ENCODE measurements at regions not wholly inside any gene's neighbourhood (a gene's known extent, or its start where the extent isn't known, plus 50 kb on each side); places are given as distances from the start of the nearest gene placed in this dataset.

DNA sequence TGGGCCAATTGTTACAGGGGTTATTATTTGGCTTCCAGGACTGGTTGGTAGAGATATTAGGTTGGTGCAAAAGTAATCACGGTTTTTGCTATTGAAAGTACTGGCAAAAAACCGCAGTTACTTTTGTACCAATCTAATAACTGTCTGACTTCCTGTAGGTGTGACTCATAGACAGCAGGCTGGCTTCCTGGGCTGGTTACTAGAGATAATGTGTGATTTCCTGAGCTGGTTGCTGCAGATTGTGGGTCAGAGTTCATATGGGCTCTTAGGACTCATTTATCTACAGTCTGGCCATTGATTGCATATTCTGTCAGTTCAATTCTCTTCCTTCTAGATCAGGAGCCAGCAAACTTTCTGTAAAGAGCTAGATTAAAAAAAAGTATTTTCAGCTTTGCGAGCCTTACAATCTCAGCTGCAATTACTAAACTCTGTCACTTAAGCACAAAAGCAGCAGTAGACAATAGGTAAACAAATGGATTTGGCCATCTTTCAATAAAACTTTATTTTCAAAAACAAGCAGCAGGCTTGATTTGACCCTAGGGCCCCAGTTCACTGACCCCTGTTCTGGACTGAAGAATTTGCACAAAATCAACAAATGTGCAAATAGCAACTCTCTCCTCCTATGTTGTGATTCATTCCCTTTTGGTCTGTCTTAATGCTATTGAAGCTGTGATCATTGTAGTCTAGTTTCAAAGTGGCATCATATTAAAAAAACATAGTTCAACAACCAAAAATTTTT is 50.8 kb upstream of the BOD1L1 start:
- TF ChIP-seq, protein P1, sequence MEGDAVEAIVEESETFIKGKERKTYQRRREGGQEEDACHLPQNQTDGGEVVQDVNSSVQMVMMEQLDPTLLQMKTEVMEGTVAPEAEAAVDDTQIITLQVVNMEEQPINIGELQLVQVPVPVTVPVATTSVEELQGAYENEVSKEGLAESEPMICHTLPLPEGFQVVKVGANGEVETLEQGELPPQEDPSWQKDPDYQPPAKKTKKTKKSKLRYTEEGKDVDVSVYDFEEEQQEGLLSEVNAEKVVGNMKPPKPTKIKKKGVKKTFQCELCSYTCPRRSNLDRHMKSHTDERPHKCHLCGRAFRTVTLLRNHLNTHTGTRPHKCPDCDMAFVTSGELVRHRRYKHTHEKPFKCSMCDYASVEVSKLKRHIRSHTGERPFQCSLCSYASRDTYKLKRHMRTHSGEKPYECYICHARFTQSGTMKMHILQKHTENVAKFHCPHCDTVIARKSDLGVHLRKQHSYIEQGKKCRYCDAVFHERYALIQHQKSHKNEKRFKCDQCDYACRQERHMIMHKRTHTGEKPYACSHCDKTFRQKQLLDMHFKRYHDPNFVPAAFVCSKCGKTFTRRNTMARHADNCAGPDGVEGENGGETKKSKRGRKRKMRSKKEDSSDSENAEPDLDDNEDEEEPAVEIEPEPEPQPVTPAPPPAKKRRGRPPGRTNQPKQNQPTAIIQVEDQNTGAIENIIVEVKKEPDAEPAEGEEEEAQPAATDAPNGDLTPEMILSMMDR (IDR thresholded peaks at IDR 0.05; ENCODE audit: low read depth, low read length, poor library complexity, severe bottlenecking) = no peak
- TF ChIP-seq EZH2phosphoT487 (IDR thresholded peaks at IDR 0.05; ENCODE audit: borderline replicate concordance, low read length) = no peak

Measured in DOHH2 (cell line).